RPMI8226 (cell line): ENCODE measurements at regions not wholly inside any gene's neighbourhood (a gene's known extent, or its start where the extent isn't known, plus 50 kb on each side); places are given as distances from the start of the nearest gene placed in this dataset.

ENCODE experiments used
- DNase-seq: peaks from one replicate; pipeline ENCODE4 v3.0.0-alpha.2; 2015

- no peak for DNase-seq
Observed at GRCh38 chr18:66826211-66826610, 222.3 kb upstream of the CDH19 start.

- no peak for DNase-seq
Observed at GRCh38 chr18:66825347-66825746, 221.5 kb upstream of the CDH19 start.

GRCh38 chr18:66819235-66819634 lies 215.3 kb upstream of the CDH19 start:
- no peak for DNase-seq

- DNase-seq, result no peak
Observed at GRCh38 chr18:66813138-66813537, 209.2 kb upstream of the CDH19 start.

GRCh38 chr18:66795051-66795450 lies 191.2 kb upstream of the CDH19 start:
- DNase-seq, result no peak

GRCh38 chr18:66792466-66792865 lies 188.6 kb upstream of the CDH19 start:
- no peak for DNase-seq

GRCh38 chr18:66780609-66781008 lies 176.7 kb upstream of the CDH19 start:
- DNase-seq, result no peak

- no peak for DNase-seq
Observed at GRCh38 chr18:66778048-66778447, 174.2 kb upstream of the CDH19 start.

GRCh38 chr18:66769375-66769774 lies 165.5 kb upstream of the CDH19 start:
- DNase-seq, result no peak

GRCh38 chr18:66764230-66764629 lies 160.3 kb upstream of the CDH19 start:
- DNase-seq, result no peak

GRCh38 chr18:66761166-66761565 lies 157.3 kb upstream of the CDH19 start:
- no peak for DNase-seq

GRCh38 chr18:66760559-66760958 lies 156.7 kb upstream of the CDH19 start:
- no peak for DNase-seq

GRCh38 chr18:66759050-66759828 lies 155.3 kb upstream of the CDH19 start:
- DNase-seq, result no peak

- no peak for DNase-seq
Observed at GRCh38 chr18:66757946-66758345, 154.1 kb upstream of the CDH19 start.

- DNase-seq, result no peak
Observed at GRCh38 chr18:66754335-66754734, 150.4 kb upstream of the CDH19 start.

- peak; percentile 74 for DNase-seq
Observed at GRCh38 chr18:66752733-66753132, 148.8 kb upstream of the CDH19 start.

- DNase-seq, result no peak
Observed at GRCh38 chr18:66749481-66750035, 145.7 kb upstream of the CDH19 start.

GRCh38 chr18:66749030-66749429 lies 145.1 kb upstream of the CDH19 start:
- DNase-seq, result no peak

- no peak for DNase-seq
Observed at GRCh38 chr18:66742832-66743231, 138.9 kb upstream of the CDH19 start.

GRCh38 chr18:66735933-66736332 lies 132.0 kb upstream of the CDH19 start:
- DNase-seq, result no peak

- DNase-seq, result no peak
Observed at GRCh38 chr18:66734451-66734850, 130.6 kb upstream of the CDH19 start.

- no peak for DNase-seq
Observed at GRCh38 chr18:66731890-66732289, 128.0 kb upstream of the CDH19 start.

- no peak for DNase-seq
Observed at GRCh38 chr18:66729442-66730239, 125.8 kb upstream of the CDH19 start.

- no peak for DNase-seq
Observed at GRCh38 chr18:66728951-66729350, 125.1 kb upstream of the CDH19 start.
